ENCODE measurements at regions not wholly inside any gene's neighbourhood (a gene's known extent, or its start where the extent isn't known, plus 50 kb on each side); places are given as distances from the start of the nearest gene placed in this dataset.

- Histone ChIP-seq H3K4me1 (ENCODE audit: control insufficient read depth in 1 of 2, insufficient read depth in 2 of 2, low read length in 2 of 2) (no peaks in the 10 kb centered on the region), H3K36me3 (ENCODE audit: control insufficient read depth in 1 of 2, insufficient read depth in 2 of 2, low read length in 2 of 2) (no peaks in the 10 kb centered on the region), H3K27ac (ENCODE audit: low read depth, low read length) (no peak overlapping the region), H3K9ac (ENCODE audit: low read depth in 1 of 2, low read length in 2 of 2) (no peak overlapping the region), H3K9me3 (ENCODE audit: control insufficient read depth in 1 of 2, low read length in 2 of 2) (peaks cover 0 to 3% of the 10 kb centered on the region in 2 donors), H3K4me3 (ENCODE audit: low read depth in 1 of 2, low read length in 2 of 2) (no peak overlapping the region), H3K27me3 (ENCODE audit: control insufficient read depth in 1 of 2, insufficient read depth in 2 of 2, low read length in 2 of 2) (no peaks in the 10 kb centered on the region)
Measured at GRCh38 chr7:69341288-69341687, 257.0 kb upstream of the AUTS2 start.

GRCh38 chr7:69342154-69342884 is 256.0 kb upstream of the AUTS2 start:
- Histone ChIP-seq H3K9ac (ENCODE audit: low read depth in 1 of 2, low read length in 2 of 2) (no peak overlapping the region), H3K4me3 (ENCODE audit: low read depth in 1 of 2, low read length in 2 of 2) (no peak overlapping the region), H3K27ac (ENCODE audit: low read depth, low read length) (no peak overlapping the region), H3K4me1 (ENCODE audit: control insufficient read depth in 1 of 2, insufficient read depth in 2 of 2, low read length in 2 of 2) (no peaks in the 10 kb centered on the region), H3K36me3 (ENCODE audit: control insufficient read depth in 1 of 2, insufficient read depth in 2 of 2, low read length in 2 of 2) (no peaks in the 10 kb centered on the region), H3K27me3 (ENCODE audit: control insufficient read depth in 1 of 2, insufficient read depth in 2 of 2, low read length in 2 of 2) (no peaks in the 10 kb centered on the region), H3K9me3 (ENCODE audit: control insufficient read depth in 1 of 2, low read length in 2 of 2) (peaks cover 0 to 3% of the 10 kb centered on the region in 2 donors)

GRCh38 chr7:69349291-69349690 is 249.0 kb upstream of the AUTS2 start:
- Histone ChIP-seq H3K9ac (ENCODE audit: low read depth in 1 of 2, low read length in 2 of 2) (no peak overlapping the region), H3K27me3 (ENCODE audit: control insufficient read depth in 1 of 2, insufficient read depth in 2 of 2, low read length in 2 of 2) (no peaks in the 10 kb centered on the region), H3K27ac (ENCODE audit: low read depth, low read length) (no peak overlapping the region), H3K4me1 (ENCODE audit: control insufficient read depth in 1 of 2, insufficient read depth in 2 of 2, low read length in 2 of 2) (no peaks in the 10 kb centered on the region), H3K36me3 (ENCODE audit: control insufficient read depth in 1 of 2, insufficient read depth in 2 of 2, low read length in 2 of 2) (no peaks in the 10 kb centered on the region), H3K4me3 (ENCODE audit: low read depth in 1 of 2, low read length in 2 of 2) (no peak overlapping the region), H3K9me3 (ENCODE audit: control insufficient read depth in 1 of 2, low read length in 2 of 2) (peaks cover 0 to under 1% of the 10 kb centered on the region in 2 donors)

- no peaks in the 10 kb centered on the region for H3K4me1 ChIP-seq (ENCODE audit: control insufficient read depth in 1 of 2, insufficient read depth in 2 of 2, low read length in 2 of 2)
- no peak overlapping the region for H3K27ac ChIP-seq (ENCODE audit: low read depth, low read length)
- no peak overlapping the region for H3K4me3 ChIP-seq (ENCODE audit: low read depth in 1 of 2, low read length in 2 of 2)
- no peaks in the 10 kb centered on the region for H3K9me3 ChIP-seq (ENCODE audit: control insufficient read depth in 1 of 2, low read length in 2 of 2)
- no peaks in the 10 kb centered on the region for H3K36me3 ChIP-seq (ENCODE audit: control insufficient read depth in 1 of 2, insufficient read depth in 2 of 2, low read length in 2 of 2)
- no peaks in the 10 kb centered on the region for H3K27me3 ChIP-seq (ENCODE audit: control insufficient read depth in 1 of 2, insufficient read depth in 2 of 2, low read length in 2 of 2)
- H3K9ac ChIP-seq (ENCODE audit: low read depth in 1 of 2, low read length in 2 of 2): no peak overlapping the region
Measured at GRCh38 chr7:69358163-69358821, 240.0 kb upstream of the AUTS2 start.

GRCh38 chr7:69359003-69359700 is 239.1 kb upstream of the AUTS2 start:
- no peak overlapping the region for H3K9ac ChIP-seq (ENCODE audit: low read depth in 1 of 2, low read length in 2 of 2)
- no peaks in the 10 kb centered on the region for H3K4me1 ChIP-seq (ENCODE audit: control insufficient read depth in 1 of 2, insufficient read depth in 2 of 2, low read length in 2 of 2)
- H3K9me3 ChIP-seq (ENCODE audit: control insufficient read depth in 1 of 2, low read length in 2 of 2): no peaks in the 10 kb centered on the region
- H3K27ac ChIP-seq (ENCODE audit: low read depth, low read length): no peak overlapping the region
- no peaks in the 10 kb centered on the region for H3K27me3 ChIP-seq (ENCODE audit: control insufficient read depth in 1 of 2, insufficient read depth in 2 of 2, low read length in 2 of 2)
- H3K4me3 ChIP-seq (ENCODE audit: low read depth in 1 of 2, low read length in 2 of 2): no peak overlapping the region
- no peaks in the 10 kb centered on the region for H3K36me3 ChIP-seq (ENCODE audit: control insufficient read depth in 1 of 2, insufficient read depth in 2 of 2, low read length in 2 of 2)

- no peaks in the 10 kb centered on the region for H3K36me3 ChIP-seq (ENCODE audit: control insufficient read depth in 1 of 2, insufficient read depth in 2 of 2, low read length in 2 of 2)
- no peaks in the 10 kb centered on the region for H3K4me1 ChIP-seq (ENCODE audit: control insufficient read depth in 1 of 2, insufficient read depth in 2 of 2, low read length in 2 of 2)
- no peaks in the 10 kb centered on the region for H3K27me3 ChIP-seq (ENCODE audit: control insufficient read depth in 1 of 2, insufficient read depth in 2 of 2, low read length in 2 of 2)
- no peaks in the 10 kb centered on the region for H3K9me3 ChIP-seq (ENCODE audit: control insufficient read depth in 1 of 2, low read length in 2 of 2)
- H3K4me3 ChIP-seq (ENCODE audit: low read depth in 1 of 2, low read length in 2 of 2): no peak overlapping the region
- no peak overlapping the region for H3K9ac ChIP-seq (ENCODE audit: low read depth in 1 of 2, low read length in 2 of 2)
- no peak overlapping the region for H3K27ac ChIP-seq (ENCODE audit: low read depth, low read length)
Measured at GRCh38 chr7:69360913-69361312, 237.4 kb upstream of the AUTS2 start.

- Histone ChIP-seq H3K9me3 (ENCODE audit: control insufficient read depth in 1 of 2, low read length in 2 of 2) (no peaks in the 10 kb centered on the region), H3K4me1 (ENCODE audit: control insufficient read depth in 1 of 2, insufficient read depth in 2 of 2, low read length in 2 of 2) (no peaks in the 10 kb centered on the region), H3K36me3 (ENCODE audit: control insufficient read depth in 1 of 2, insufficient read depth in 2 of 2, low read length in 2 of 2) (no peaks in the 10 kb centered on the region)
Measured at GRCh38 chr7:69363136-69363535, 235.1 kb upstream of the AUTS2 start.

GRCh38 chr7:69364813-69365643 is 233.2 kb upstream of the AUTS2 start:
- H3K27ac ChIP-seq (ENCODE audit: low read depth, low read length): no peak overlapping the region
- no peak overlapping the region for H3K9ac ChIP-seq (ENCODE audit: low read depth in 1 of 2, low read length in 2 of 2)
- H3K4me3 ChIP-seq (ENCODE audit: low read depth in 1 of 2, low read length in 2 of 2): no peak overlapping the region
- H3K27me3 ChIP-seq (ENCODE audit: control insufficient read depth in 1 of 2, insufficient read depth in 2 of 2, low read length in 2 of 2): no peaks in the 10 kb centered on the region
- no peaks in the 10 kb centered on the region for H3K4me1 ChIP-seq (ENCODE audit: control insufficient read depth in 1 of 2, insufficient read depth in 2 of 2, low read length in 2 of 2)
- no peaks in the 10 kb centered on the region for H3K9me3 ChIP-seq (ENCODE audit: control insufficient read depth in 1 of 2, low read length in 2 of 2)
- no peaks in the 10 kb centered on the region for H3K36me3 ChIP-seq (ENCODE audit: control insufficient read depth in 1 of 2, insufficient read depth in 2 of 2, low read length in 2 of 2)

More at GRCh38 chr7:69363136-69363535, 235.1 kb upstream of the AUTS2 start:
- Histone ChIP-seq H3K9ac (ENCODE audit: low read depth in 1 of 2, low read length in 2 of 2) (no peak overlapping the region), H3K4me3 (ENCODE audit: low read depth in 1 of 2, low read length in 2 of 2) (no peak overlapping the region), H3K27me3 (ENCODE audit: control insufficient read depth in 1 of 2, insufficient read depth in 2 of 2, low read length in 2 of 2) (no peaks in the 10 kb centered on the region), H3K27ac (ENCODE audit: low read depth, low read length) (no peak overlapping the region)

- H3K4me3 ChIP-seq (ENCODE audit: low read depth in 1 of 2, low read length in 2 of 2): no peak overlapping the region
- H3K9ac ChIP-seq (ENCODE audit: low read depth in 1 of 2, low read length in 2 of 2): no peak overlapping the region
- no peaks in the 10 kb centered on the region for H3K9me3 ChIP-seq (ENCODE audit: control insufficient read depth in 1 of 2, low read length in 2 of 2)
- no peaks in the 10 kb centered on the region for H3K4me1 ChIP-seq (ENCODE audit: control insufficient read depth in 1 of 2, insufficient read depth in 2 of 2, low read length in 2 of 2)
- H3K36me3 ChIP-seq (ENCODE audit: control insufficient read depth in 1 of 2, insufficient read depth in 2 of 2, low read length in 2 of 2): no peaks in the 10 kb centered on the region
- H3K27me3 ChIP-seq (ENCODE audit: control insufficient read depth in 1 of 2, insufficient read depth in 2 of 2, low read length in 2 of 2): no peaks in the 10 kb centered on the region
- H3K27ac ChIP-seq (ENCODE audit: low read depth, low read length): no peak overlapping the region
Measured at GRCh38 chr7:69365651-69366192, 232.6 kb upstream of the AUTS2 start.
